HEK293T (cell line): ENCODE measurements at regions not wholly inside any gene's neighbourhood (a gene's known extent, or its start where the extent isn't known, plus 50 kb on each side); places are given as distances from the start of the nearest gene placed in this dataset.

Source experiments
- CTCF ChIA-PET: fragments of 350-600 bp; formaldehyde crosslinking; extraction: SDS; loops from one replicate; lab custom pipeline; 2021; ENCODE audit warnings: antibody characterized with exemption, inconsistent platforms; lab: Yijun Ruan, JAX
- POLR2A ChIA-PET: fragments of 350-600 bp; formaldehyde crosslinking; extraction: SDS; loops from one replicate; lab custom pipeline; 2020; ENCODE audit warnings: antibody characterized with exemption, inconsistent platforms; lab: Yijun Ruan, JAX
- DNase-seq: peaks from one replicate; pipeline ENCODE4 v3.0.0; 2012; ENCODE audit warnings: mixed read lengths; ENCODE audit errors: extremely low spot score
- ARNT ChIP-seq: fragments of 450-650 bp; IDR thresholded peaks from 2 replicates; pipeline ENCODE4 v1.6.1; 2017; ENCODE audit warnings: mild to moderate bottlenecking
- BHLHE40 ChIP-seq: fragments of 450-650 bp; IDR thresholded peaks from 2 replicates; pipeline ENCODE4 v1.6.1; 2016; ENCODE audit warnings: mild to moderate bottlenecking, moderate library complexity, borderline replicate concordance
- CTBP1 ChIP-seq: fragments of 450-650 bp; IDR thresholded peaks from 2 replicates; pipeline ENCODE4 v1.6.1; 2016; ENCODE audit warnings: borderline replicate concordance
- ELF4 ChIP-seq: fragments of 450-650 bp; IDR thresholded peaks from 2 replicates; pipeline ENCODE4 v1.6.1; 2017; ENCODE audit warnings: antibody characterized with exemption
- FOXA1 ChIP-seq: fragments of 450-650 bp; IDR thresholded peaks from 2 replicates; pipeline ENCODE4 v1.6.1; 2016; ENCODE audit warnings: mild to moderate bottlenecking
- FOXK2 ChIP-seq: fragments of 450-650 bp; IDR thresholded peaks from 2 replicates; pipeline ENCODE4 v1.6.1; 2016; ENCODE audit warnings: mild to moderate bottlenecking
- FOXM1 ChIP-seq: fragments of 450-650 bp; IDR thresholded peaks from 2 replicates; pipeline ENCODE4 v1.6.1; 2017; ENCODE audit warnings: mild to moderate bottlenecking, borderline replicate concordance
- HDGF ChIP-seq: fragments of 450-650 bp; IDR thresholded peaks from 2 replicates; pipeline ENCODE4 v1.6.1; 2017; ENCODE audit warnings: antibody characterized with exemption, borderline replicate concordance
- L3MBTL2 ChIP-seq: fragments of 450-650 bp; conservative IDR thresholded peaks from 2 replicates; pipeline ENCODE4 v1.6.1; 2016; ENCODE audit warnings: mild to moderate bottlenecking
- LEF1 ChIP-seq: fragments of 450-650 bp; IDR thresholded peaks from 2 replicates; pipeline ENCODE4 v1.6.1; 2017; ENCODE audit warnings: mild to moderate bottlenecking, borderline replicate concordance
- NFRKB ChIP-seq: fragments of 450-650 bp; IDR thresholded peaks from 2 replicates; pipeline ENCODE4 v1.6.1; 2016; ENCODE audit warnings: mild to moderate bottlenecking, moderate library complexity
- SP1 ChIP-seq: fragments of 450-650 bp; IDR thresholded peaks from 2 replicates; pipeline ENCODE4 v1.6.1; 2017
- SUZ12 ChIP-seq: fragments of 450-650 bp; IDR thresholded peaks from 2 replicates; pipeline ENCODE4 v1.6.1; 2016; ENCODE audit warnings: mild to moderate bottlenecking
- TARDBP ChIP-seq: fragments of 450-650 bp; IDR thresholded peaks from 2 replicates; pipeline ENCODE4 v1.6.1; 2016
- ZNF384 ChIP-seq: fragments of 450-650 bp; IDR thresholded peaks from 2 replicates; pipeline ENCODE4 v1.6.1; 2016
- TF ChIP-seq, protein P1 (sequence below): fragments of 450-650 bp; IDR thresholded peaks from 2 replicates; pipeline ENCODE4 v1.6.1; 2016

DNA sequence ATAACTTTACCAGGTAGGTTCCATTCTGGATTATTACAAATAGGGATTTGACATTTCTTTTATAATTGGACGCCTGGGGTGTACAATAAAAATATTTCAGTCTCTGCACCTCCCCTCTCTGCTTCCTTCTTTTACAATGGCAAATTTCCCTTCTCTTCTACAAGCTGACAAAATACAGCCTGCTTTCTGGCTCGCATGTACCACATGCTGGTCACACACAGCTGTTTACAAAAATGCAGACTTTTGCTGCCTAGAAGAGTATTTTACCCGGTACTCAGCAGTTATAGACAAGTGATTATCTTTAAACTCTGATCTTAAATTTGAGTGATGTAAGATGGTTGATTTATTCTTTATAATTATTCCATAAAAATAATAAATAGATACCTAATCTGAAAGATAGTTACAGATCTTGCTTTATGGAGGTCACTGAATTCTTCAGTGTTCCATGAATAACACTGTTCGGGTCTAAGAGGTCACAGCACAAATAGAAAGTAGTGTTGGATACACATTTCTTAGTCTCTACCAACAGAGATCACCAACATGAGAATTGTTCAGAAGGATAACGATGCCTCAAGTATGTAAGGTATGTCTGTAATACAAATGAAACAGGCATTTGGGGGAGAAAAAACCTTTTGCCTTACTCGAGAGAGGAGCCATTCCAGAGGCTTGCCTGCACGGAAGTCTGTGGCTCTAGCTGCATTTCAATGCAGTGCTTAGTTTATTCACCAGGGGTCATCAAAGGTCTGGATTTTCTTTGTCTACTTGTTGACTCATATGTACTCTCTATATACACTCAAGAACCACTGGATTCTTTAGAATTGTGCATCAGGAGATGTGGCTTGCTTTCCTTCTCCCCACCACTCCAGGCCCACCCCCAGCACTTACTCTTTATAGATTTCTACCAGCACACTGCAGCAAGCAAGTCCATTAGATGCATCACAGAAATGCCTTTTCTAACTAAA lies 206.6 kb upstream of the RFX3 start:
- DNase-seq = peak; percentile 51
- TF ChIP-seq NFRKB (no peak), FOXA1 (no peak), TARDBP (no peak), SP1 (no peak), L3MBTL2 (no peak), ZNF384 (no peak)
- ChIA-PET CTCF (interaction anchor here (0.5 kb wide), 2 partner anchors 431 to 1136 kb away, joined by 3 read pairs; no protein-coding TSS in a partner anchor), POLR2A (no interaction called here)

DNA sequence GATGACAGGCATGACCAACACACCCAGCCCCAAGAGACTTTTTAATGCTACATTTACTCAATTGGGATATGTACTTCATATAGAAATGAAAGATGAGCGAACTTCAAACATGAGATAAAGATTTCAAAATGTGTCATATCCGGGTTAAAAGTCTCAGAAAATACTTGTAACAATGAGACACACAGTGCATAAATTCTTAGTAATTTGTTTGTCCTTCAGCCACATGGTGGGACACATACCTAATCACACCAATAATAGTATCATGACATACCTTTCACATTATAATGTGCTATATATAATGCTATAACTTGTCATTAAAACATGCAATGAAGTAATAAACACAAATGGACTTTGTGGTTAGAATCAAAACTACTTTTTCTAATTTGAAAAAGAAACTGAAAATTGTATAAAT lies 204.7 kb upstream of the RFX3 start:
- DNase-seq = no peak
- ChIA-PET CTCF (no interaction called here), POLR2A (no interaction called here)
- TF ChIP-seq BHLHE40 = no peak
- TF ChIP-seq SP1 = no peak
- TF ChIP-seq NFRKB = no peak
- no peak for TF ChIP-seq FOXK2
- no peak for TF ChIP-seq CTBP1
- TF ChIP-seq ZNF384 = no peak

DNA sequence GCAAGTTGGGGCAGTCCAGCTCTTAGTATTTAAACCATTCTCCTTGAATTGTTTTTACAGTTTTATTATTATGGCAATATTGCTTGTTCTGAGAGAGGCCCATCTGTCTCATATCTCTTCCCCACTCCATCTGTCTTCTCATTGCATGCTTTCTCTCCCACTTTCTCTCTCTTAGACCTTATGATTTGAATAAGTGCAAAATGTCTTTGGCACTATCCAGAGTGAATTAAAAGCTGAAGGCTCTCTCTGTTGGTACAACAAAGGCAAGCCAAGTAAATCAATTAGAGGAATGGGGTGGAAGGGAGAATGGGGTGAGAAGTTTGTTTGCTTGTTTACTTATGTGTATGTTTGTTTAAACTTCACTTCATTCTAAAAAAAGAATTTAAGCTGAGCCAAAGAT lies 195.3 kb upstream of the RFX3 start:
- ChIA-PET POLR2A (no interaction called here), CTCF (no interaction called here)
- no peak for DNase-seq
- TF ChIP-seq LEF1 (no peak), CTBP1 (no peak), BHLHE40 (no peak), ARNT (no peak), SUZ12 (no peak), ZNF384 (no peak), ELF4 (no peak), SP1 (no peak), FOXM1 (no peak), NFRKB (no peak)
- TF ChIP-seq, protein P1, sequence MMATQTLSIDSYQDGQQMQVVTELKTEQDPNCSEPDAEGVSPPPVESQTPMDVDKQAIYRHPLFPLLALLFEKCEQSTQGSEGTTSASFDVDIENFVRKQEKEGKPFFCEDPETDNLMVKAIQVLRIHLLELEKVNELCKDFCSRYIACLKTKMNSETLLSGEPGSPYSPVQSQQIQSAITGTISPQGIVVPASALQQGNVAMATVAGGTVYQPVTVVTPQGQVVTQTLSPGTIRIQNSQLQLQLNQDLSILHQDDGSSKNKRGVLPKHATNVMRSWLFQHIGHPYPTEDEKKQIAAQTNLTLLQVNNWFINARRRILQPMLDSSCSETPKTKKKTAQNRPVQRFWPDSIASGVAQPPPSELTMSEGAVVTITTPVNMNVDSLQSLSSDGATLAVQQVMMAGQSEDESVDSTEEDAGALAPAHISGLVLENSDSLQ = no peak

DNA sequence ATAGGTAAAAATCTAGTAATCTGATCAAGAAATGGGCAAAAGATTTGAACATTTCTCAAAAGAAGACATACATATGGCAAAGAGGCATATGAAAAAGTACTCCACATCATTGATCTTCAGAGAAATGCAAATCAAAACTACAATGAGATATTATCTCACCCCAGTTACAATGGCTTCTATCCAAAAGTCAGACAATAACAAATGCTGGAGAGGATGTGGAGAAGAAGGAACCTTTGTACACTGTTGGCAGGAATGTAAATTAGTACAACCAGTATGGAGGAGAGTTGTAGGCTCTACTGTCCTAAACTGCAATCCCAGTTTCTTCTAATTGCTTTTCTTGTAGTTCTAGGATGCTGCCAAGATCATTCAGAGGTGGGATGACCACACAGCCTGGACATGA lies 193.5 kb upstream of the RFX3 start:
- TF ChIP-seq, protein P1 = no peak
- ChIA-PET POLR2A (no interaction called here), CTCF (no interaction called here)
- DNase-seq = no peak

DNA sequence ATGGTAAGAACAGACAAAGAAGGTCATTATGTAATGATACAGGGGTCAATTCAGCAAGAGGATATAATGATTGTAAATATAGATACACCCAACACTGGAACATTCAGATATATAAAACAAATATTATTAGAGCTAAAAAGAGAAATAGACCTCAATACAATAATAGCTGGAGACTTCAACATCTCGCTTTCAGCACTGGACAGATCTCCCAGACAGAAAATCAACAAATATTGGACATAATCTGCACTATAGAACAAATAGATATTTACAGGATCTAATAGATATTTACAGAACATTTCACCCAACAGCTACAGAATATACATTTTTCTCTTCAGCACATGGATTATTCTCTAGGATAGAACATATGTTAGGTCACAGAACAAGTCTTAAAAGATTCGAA lies 190.6 kb upstream of the RFX3 start:
- CTCF ChIA-PET = no interaction called here
- DNase-seq = no peak
- POLR2A ChIA-PET = no interaction called here
- TF ChIP-seq LEF1 (no peak), NFRKB (no peak), FOXM1 (no peak), FOXA1 (no peak), CTBP1 (no peak), TARDBP (no peak), SUZ12 (no peak), BHLHE40 (no peak), FOXK2 (no peak), ELF4 (no peak), L3MBTL2 (no peak), HDGF (no peak), SP1 (no peak)
- TF ChIP-seq, protein P1 = no peak

DNA sequence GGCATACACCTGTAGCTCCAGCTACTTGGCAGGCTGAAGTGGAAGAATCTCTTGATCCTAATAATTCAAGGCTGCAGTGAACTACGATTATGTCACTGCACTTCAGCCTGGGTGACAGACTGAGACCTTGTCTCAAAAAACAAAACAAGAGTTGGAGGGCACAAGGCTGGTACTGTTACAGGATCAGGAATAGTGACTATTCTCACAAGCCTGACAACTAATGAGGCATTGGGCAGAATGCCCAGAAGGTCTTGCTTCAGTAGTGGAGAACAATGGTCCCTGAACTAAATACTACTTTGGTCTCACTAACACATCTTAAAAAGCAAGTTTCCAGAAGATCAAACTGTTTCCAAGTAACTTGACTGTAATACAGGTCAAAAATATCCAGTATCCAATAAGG lies 182.9 kb upstream of the RFX3 start:
- CTCF ChIA-PET = no interaction called here

More for the DNA sequence above, 182.9 kb upstream of the RFX3 start:
- POLR2A ChIA-PET = no interaction called here
- no peak for TF ChIP-seq FOXM1
- no peak for TF ChIP-seq HDGF
- no peak for TF ChIP-seq SUZ12
- TF ChIP-seq ARNT = no peak
- no peak for TF ChIP-seq ELF4
- TF ChIP-seq, protein P1 = no peak
- no peak for TF ChIP-seq NFRKB
- TF ChIP-seq BHLHE40 = no peak
- no peak for TF ChIP-seq FOXK2
- TF ChIP-seq LEF1 = no peak
- no peak for DNase-seq
